Keratinocyte (primary cell): ENCODE measurements at regions not wholly inside any gene's neighbourhood (a gene's known extent, or its start where the extent isn't known, plus 50 kb on each side); places are given as distances from the start of the nearest gene placed in this dataset.

Source experiments
- DNase-seq: peaks from one replicate; pipeline ENCODE4 v3.0.0-alpha.2; 2011; ENCODE audit warnings: low read depth, missing footprints, low spot score
- FAIRE-seq: peaks from 2 replicates; lab custom pipeline; 2011; peaks lifted over from hg19 to GRCh38; lab: Jason Lieb, UNC
- H2AFZ ChIP-seq: 2 replicates; pipeline ENCODE4 v1.6.0; 2012; ENCODE audit warnings: low read length, control low read depth, inconsistent platforms; ENCODE audit not compliant: control insufficient read depth
- H3K27ac ChIP-seq: 2 replicates; pipeline ENCODE4 v1.5.1; 2011; ENCODE audit warnings: low read length; ENCODE audit not compliant: control insufficient read depth, insufficient read depth
- H3K27me3 ChIP-seq: 3 replicates; pipeline ENCODE4 v1.6.0; 2011; ENCODE audit warnings: low read length; ENCODE audit not compliant: control insufficient read depth, insufficient read depth; ENCODE audit errors: extremely low read depth
- H3K36me3 ChIP-seq, 2 experiments: 2 replicates in 1 of 2; 3 replicates in 1 of 2; pipeline ENCODE4 v1.5.1; 2011; ENCODE audit warnings: low read length in 2 of 2, mild to moderate bottlenecking in 1 of 2; ENCODE audit not compliant: control insufficient read depth in 2 of 2, insufficient read depth in 2 of 2; ENCODE audit errors: extremely low read depth in 1 of 2
- H3K4me1 ChIP-seq: 3 replicates; pipeline ENCODE4 v1.5.1; 2011; ENCODE audit warnings: low read length; ENCODE audit not compliant: control insufficient read depth, insufficient read depth; ENCODE audit errors: extremely low read depth
- H3K4me2 ChIP-seq: 3 replicates; pipeline ENCODE4 v1.6.0; 2011; ENCODE audit warnings: low read depth, low read length; ENCODE audit not compliant: control insufficient read depth, insufficient read depth; ENCODE audit errors: extremely low read depth
- H3K4me3 ChIP-seq, 3 experiments: fragments of 200-600 bp in 1 of 3; sonication (generic) in 1 of 3; 2 replicates in 2 of 3; 3 replicates in 1 of 3; pipeline ENCODE4 v1.5.1; 2011 to 2016; ENCODE audit warnings: low read length in 3 of 3, mild to moderate bottlenecking in 3 of 3, control low read depth in 2 of 3, inconsistent platforms in 1 of 3, low read depth in 1 of 3, mixed read lengths in 1 of 3, mixed run types in 1 of 3, moderate library complexity in 1 of 3; ENCODE audit not compliant: control insufficient read depth in 2 of 3, insufficient read depth in 2 of 3; ENCODE audit errors: extremely low read depth in 1 of 3
- H3K79me2 ChIP-seq: 2 replicates; pipeline ENCODE4 v1.6.0; 2012; ENCODE audit warnings: low read length; ENCODE audit not compliant: control insufficient read depth, insufficient read depth
- H3K9ac ChIP-seq: 3 replicates; pipeline ENCODE4 v1.6.0; 2011; ENCODE audit warnings: low read length; ENCODE audit not compliant: control insufficient read depth, insufficient read depth; ENCODE audit errors: extremely low read depth
- H3K9me1 ChIP-seq: 3 replicates; pipeline ENCODE4 v1.6.0; 2011; ENCODE audit warnings: low read length; ENCODE audit not compliant: control insufficient read depth, insufficient read depth; ENCODE audit errors: extremely low read depth
- H3K9me3 ChIP-seq: 2 replicates; pipeline ENCODE4 v1.5.1; 2012; ENCODE audit warnings: low read depth, low read length; ENCODE audit not compliant: control insufficient read depth
- H4K20me1 ChIP-seq: 3 replicates; pipeline ENCODE4 v1.6.0; 2011; ENCODE audit warnings: low read length; ENCODE audit not compliant: control insufficient read depth, insufficient read depth; ENCODE audit errors: extremely low read depth
- EZH2 ChIP-seq: IDR thresholded peaks from one replicate; pipeline ENCODE4 v1.6.1; 2012; ENCODE audit warnings: inconsistent platforms, mild to moderate bottlenecking, low read length, moderate library complexity
- dilution Hi-C: fragments of 300-500 bp; cut with MboI; formaldehyde crosslinking; loops from one replicate; pipeline ENCODE4 v1.7.0; 2020; ENCODE audit warnings: low sequenced_read_pairs; ENCODE audit not compliant: extremely low pct_ligation_motif_present
- TF ChIP-seq, protein P1 (sequence below), 3 experiments: IDR thresholded peaks in 1 of 3; conservative IDR thresholded peaks in 1 of 3; optimal IDR thresholded peaks in 1 of 3; 2 replicates in 2 of 3; 3 replicates in 1 of 3; pipeline versions ENCODE3 to v1.5.1; 2011; ENCODE audit warnings: low read length in 3 of 3, mild to moderate bottlenecking in 3 of 3, moderate library complexity in 2 of 3, control low read depth in 1 of 3, inconsistent platforms in 1 of 3; ENCODE audit not compliant: insufficient read depth in 2 of 3; ENCODE audit errors: extremely low read depth in 1 of 3

DNA sequence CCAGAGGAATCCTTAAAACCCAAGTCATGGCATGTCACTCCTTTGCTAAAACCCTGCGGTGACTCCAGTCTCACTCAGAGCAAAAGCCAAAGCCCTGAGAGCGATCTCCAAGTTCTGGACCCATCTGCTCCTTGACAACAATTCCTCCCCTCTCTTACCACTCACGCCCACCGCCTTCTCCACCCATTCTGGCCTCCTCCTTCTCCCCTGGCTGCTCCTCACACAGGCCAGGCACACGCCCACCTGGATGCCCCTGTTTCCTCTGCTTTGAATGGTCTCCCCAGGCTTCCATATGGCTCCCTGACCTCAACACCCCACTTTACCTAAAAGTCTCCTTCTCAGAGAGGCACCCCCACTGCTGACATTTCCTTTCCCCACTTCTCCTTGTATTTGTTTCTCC lies 146.1 kb upstream of the LINGO1 start:
- no peak for DNase-seq
- no peak for FAIRE-seq
- H3K4me1 ChIP-seq, result no peaks in the 10 kb centered on the region

DNA sequence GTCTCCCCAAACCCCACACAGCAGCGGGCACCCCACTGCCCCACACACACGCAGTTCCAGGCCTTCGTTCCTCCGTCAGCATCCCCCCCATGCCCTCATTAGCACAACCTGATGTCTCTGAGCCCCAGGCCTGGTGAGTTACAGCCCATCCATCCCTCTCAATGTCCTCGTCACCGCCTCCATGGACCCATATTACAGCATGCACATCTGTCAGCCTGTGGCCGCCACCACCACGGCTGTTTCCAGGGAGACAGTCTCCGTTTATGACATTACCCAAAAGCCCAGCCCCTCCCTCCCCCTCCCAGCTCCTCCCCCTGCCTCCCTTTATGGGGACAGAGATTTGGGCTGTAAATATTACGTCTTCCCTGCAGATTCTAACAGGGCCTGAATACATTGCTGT lies 143.1 kb upstream of the LINGO1 start:
- dilution Hi-C loops, result no loop called here
- H3K4me2 ChIP-seq, result no peak overlapping the region
- H3K9me3 ChIP-seq, result no peaks in the 10 kb centered on the region
- H3K79me2 ChIP-seq, result no peaks in the 10 kb centered on the region
- H3K4me1 ChIP-seq, result no peaks in the 10 kb centered on the region
- no peaks in the 10 kb centered on the region for H3K36me3 ChIP-seq
- DNase-seq (no peak), FAIRE-seq (no peak)
- H3K27me3 ChIP-seq, result no peaks in the 10 kb centered on the region
- H3K27ac ChIP-seq, result no peak overlapping the region
- H3K4me3 ChIP-seq, result no peak overlapping the region
- TF ChIP-seq, protein P1, sequence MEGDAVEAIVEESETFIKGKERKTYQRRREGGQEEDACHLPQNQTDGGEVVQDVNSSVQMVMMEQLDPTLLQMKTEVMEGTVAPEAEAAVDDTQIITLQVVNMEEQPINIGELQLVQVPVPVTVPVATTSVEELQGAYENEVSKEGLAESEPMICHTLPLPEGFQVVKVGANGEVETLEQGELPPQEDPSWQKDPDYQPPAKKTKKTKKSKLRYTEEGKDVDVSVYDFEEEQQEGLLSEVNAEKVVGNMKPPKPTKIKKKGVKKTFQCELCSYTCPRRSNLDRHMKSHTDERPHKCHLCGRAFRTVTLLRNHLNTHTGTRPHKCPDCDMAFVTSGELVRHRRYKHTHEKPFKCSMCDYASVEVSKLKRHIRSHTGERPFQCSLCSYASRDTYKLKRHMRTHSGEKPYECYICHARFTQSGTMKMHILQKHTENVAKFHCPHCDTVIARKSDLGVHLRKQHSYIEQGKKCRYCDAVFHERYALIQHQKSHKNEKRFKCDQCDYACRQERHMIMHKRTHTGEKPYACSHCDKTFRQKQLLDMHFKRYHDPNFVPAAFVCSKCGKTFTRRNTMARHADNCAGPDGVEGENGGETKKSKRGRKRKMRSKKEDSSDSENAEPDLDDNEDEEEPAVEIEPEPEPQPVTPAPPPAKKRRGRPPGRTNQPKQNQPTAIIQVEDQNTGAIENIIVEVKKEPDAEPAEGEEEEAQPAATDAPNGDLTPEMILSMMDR (optimal IDR thresholded peaks at IDR 0.05 in 1 of 3, IDR thresholded peaks at IDR 0.05 in 1 of 3, conservative IDR thresholded peaks at IDR 0.05 in 1 of 3; ENCODE audit: extremely low read depth in 1 of 3, insufficient read depth in 2 of 3, low read length in 3 of 3), result no peak
- TF ChIP-seq EZH2, result no peak
- no peak overlapping the region for H3K9ac ChIP-seq
- no peak overlapping the region for H2AFZ ChIP-seq
- H4K20me1 ChIP-seq, result no peaks in the 10 kb centered on the region
- no peaks in the 10 kb centered on the region for H3K9me1 ChIP-seq

More for the DNA sequence above, 146.1 kb upstream of the LINGO1 start:
- Histone ChIP-seq H2AFZ (no peak overlapping the region), H3K27ac (no peak overlapping the region), H3K36me3 (no peaks in the 10 kb centered on the region), H3K79me2 (no peaks in the 10 kb centered on the region), H3K4me2 (no peak overlapping the region), H3K9me3 (no peaks in the 10 kb centered on the region), H3K9me1 (no peaks in the 10 kb centered on the region), H3K27me3 (peaks cover 4% of the 10 kb centered on the region), H3K9ac (no peak overlapping the region), H3K4me3 (no peak overlapping the region), H4K20me1 (no peaks in the 10 kb centered on the region)
- TF ChIP-seq EZH2, result no peak
- TF ChIP-seq, protein P1 (optimal IDR thresholded peaks at IDR 0.05 in 1 of 3, IDR thresholded peaks at IDR 0.05 in 1 of 3, conservative IDR thresholded peaks at IDR 0.05 in 1 of 3; ENCODE audit: extremely low read depth in 1 of 3, insufficient read depth in 2 of 3, low read length in 3 of 3), result no peak
- dilution Hi-C loops, result no loop called here
